ENCODE measurements at regions not wholly inside any gene's neighbourhood (a gene's known extent, or its start where the extent isn't known, plus 50 kb on each side); places are given as distances from the start of the nearest gene placed in this dataset.

DNA sequence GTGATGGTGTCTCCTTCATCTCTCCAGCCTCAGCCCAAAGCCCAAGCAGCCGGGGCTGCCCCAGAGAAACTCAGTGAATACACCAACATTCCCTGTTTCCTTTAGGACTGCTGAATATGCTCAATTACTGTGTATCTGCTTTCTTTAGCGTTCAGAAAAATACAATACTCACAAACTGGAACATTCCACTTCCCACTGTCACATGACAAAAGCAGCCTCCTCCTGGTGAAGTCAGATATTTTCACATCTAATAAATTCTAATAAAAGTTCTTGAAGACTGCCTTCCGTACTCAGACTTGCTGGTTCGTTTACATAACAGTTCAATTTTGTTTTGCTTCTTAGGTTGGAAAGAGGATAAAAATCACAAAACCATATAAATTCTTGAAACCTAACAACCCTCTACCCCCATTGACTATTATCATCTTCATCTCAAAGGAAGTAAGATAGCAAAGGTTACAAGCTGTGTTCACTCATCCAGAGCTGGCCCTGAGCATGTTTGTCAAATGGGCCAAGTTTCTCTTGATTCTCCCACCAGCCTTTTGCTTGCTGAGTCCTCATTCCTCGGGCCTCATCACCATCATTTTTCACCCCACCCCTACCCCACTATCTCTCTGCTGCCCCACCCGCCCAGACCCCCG, 190.8 kb upstream of the HNRNPA3 start:
- no peak for ATAC-seq

DNA sequence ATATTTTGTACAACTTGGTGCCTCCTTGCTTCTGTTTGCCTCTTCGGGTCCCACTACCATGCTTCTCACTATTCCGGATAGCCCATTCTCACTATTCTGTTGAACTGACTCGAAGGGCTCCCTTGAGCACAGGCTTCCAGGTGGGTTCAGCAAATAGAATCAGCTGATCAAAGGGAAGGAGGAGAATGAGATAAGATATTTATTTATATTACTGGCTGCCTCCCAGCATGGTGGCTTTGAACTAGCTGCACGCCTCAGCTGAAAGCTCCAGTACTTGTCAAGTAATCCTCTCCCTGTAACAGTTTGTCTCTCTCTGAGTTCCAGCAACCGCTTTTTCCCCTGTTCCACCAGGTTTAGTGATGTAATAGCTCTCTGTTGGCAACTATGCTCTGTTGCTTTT, 187.8 kb upstream of the HNRNPA3 start:
- TF ChIP-seq ZNF70 (CRISPR knock-in tag; IDR thresholded peaks at IDR 0.05) (no peak), ZFP30 (CRISPR knock-in tag; IDR thresholded peaks at IDR 0.05) (no peak), ESRRG (CRISPR knock-in tag; IDR thresholded peaks at IDR 0.05) (no peak)
- ATAC-seq: no peak

More for the DNA sequence above, 190.8 kb upstream of the HNRNPA3 start:
- TF ChIP-seq, protein P1, sequence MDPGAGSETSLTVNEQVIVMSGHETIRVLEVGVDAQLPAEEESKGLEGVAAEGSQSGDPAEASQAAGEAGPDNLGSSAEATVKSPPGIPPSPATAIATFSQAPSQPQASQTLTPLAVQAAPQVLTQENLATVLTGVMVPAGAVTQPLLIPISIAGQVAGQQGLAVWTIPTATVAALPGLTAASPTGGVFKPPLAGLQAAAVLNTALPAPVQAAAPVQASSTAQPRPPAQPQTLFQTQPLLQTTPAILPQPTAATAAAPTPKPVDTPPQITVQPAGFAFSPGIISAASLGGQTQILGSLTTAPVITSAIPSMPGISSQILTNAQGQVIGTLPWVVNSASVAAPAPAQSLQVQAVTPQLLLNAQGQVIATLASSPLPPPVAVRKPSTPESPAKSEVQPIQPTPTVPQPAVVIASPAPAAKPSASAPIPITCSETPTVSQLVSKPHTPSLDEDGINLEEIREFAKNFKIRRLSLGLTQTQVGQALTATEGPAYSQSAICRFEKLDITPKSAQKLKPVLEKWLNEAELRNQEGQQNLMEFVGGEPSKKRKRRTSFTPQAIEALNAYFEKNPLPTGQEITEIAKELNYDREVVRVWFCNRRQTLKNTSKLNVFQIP (CRISPR knock-in tag; IDR thresholded peaks at IDR 0.05; ENCODE audit: borderline replicate concordance, low read depth): no peak
- TF ChIP-seq ZNF70 (CRISPR knock-in tag; IDR thresholded peaks at IDR 0.05) (no peak), ZNF8 (CRISPR knock-in tag; IDR thresholded peaks at IDR 0.05) (no peak), ZFP30 (CRISPR knock-in tag; IDR thresholded peaks at IDR 0.05) (no peak), CSDC2 (CRISPR knock-in tag; IDR thresholded peaks at IDR 0.05) (no peak)
- TF ChIP-seq, protein P2, sequence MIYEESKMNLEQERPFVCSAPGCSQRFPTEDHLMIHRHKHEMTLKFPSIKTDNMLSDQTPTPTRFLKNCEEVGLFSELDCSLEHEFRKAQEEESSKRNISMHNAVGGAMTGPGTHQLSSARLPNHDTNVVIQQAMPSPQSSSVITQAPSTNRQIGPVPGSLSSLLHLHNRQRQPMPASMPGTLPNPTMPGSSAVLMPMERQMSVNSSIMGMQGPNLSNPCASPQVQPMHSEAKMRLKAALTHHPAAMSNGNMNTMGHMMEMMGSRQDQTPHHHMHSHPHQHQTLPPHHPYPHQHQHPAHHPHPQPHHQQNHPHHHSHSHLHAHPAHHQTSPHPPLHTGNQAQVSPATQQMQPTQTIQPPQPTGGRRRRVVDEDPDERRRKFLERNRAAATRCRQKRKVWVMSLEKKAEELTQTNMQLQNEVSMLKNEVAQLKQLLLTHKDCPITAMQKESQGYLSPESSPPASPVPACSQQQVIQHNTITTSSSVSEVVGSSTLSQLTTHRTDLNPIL (CRISPR knock-in tag; IDR thresholded peaks at IDR 0.05; ENCODE audit: low read depth): no peak

DNA sequence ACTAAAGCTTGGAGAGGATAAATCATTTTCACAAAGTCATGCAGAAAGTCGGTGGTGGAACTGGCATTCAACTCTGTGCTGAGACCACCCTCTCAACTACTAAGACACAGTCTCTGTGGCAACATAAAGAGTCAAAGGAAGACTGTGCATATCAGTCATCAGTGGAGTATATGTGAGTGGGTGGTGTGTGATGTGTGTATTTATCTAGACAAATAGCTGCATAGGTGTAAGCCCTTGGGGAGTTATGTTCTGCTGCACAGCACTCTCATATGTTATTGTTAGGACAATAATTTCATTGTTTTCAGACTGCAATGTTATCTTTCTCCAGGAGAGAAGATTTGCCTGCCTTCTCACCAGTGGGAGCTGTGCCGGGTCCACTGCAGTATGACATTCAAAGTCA, 186.3 kb upstream of the HNRNPA3 start:
- no peak for ATAC-seq
- TF ChIP-seq BACH2 (CRISPR knock-in tag; IDR thresholded peaks at IDR 0.05; ENCODE audit: borderline replicate concordance) (no peak), ESRRG (CRISPR knock-in tag; IDR thresholded peaks at IDR 0.05) (no peak), ARNTL (CRISPR knock-in tag; IDR thresholded peaks at IDR 0.05; ENCODE audit: borderline replicate concordance, low read depth) (no peak), CSDC2 (CRISPR knock-in tag; IDR thresholded peaks at IDR 0.05) (no peak), ZC3H10 (CRISPR knock-in tag; IDR thresholded peaks at IDR 0.05) (no peak), ZNF565 (CRISPR knock-in tag; conservative IDR thresholded peaks at IDR 0.05; ENCODE audit: low read depth) (no peak), ZFP3 (CRISPR knock-in tag; IDR thresholded peaks at IDR 0.05) (no peak), ISL1 (CRISPR knock-in tag; IDR thresholded peaks at IDR 0.05) (no peak), GLIS3 (CRISPR knock-in tag; IDR thresholded peaks at IDR 0.05) (no peak), SNAI2 (CRISPR knock-in tag; IDR thresholded peaks at IDR 0.05) (no peak), ZFP30 (CRISPR knock-in tag; IDR thresholded peaks at IDR 0.05) (no peak), RARB (CRISPR knock-in tag; IDR thresholded peaks at IDR 0.05) (no peak), ZNF70 (CRISPR knock-in tag; IDR thresholded peaks at IDR 0.05) (no peak), PPARA (CRISPR knock-in tag; IDR thresholded peaks at IDR 0.05; ENCODE audit: borderline replicate concordance) (no peak), TCF4 (CRISPR knock-in tag; IDR thresholded peaks at IDR 0.05; ENCODE audit: borderline replicate concordance) (no peak), TOX (CRISPR knock-in tag; IDR thresholded peaks at IDR 0.05; ENCODE audit: borderline replicate concordance) (no peak)
- TF ChIP-seq, protein P2 (CRISPR knock-in tag; IDR thresholded peaks at IDR 0.05; ENCODE audit: low read depth): no peak
- TF ChIP-seq, protein P1 (CRISPR knock-in tag; IDR thresholded peaks at IDR 0.05; ENCODE audit: borderline replicate concordance, low read depth): no peak
- TF ChIP-seq, protein P3, sequence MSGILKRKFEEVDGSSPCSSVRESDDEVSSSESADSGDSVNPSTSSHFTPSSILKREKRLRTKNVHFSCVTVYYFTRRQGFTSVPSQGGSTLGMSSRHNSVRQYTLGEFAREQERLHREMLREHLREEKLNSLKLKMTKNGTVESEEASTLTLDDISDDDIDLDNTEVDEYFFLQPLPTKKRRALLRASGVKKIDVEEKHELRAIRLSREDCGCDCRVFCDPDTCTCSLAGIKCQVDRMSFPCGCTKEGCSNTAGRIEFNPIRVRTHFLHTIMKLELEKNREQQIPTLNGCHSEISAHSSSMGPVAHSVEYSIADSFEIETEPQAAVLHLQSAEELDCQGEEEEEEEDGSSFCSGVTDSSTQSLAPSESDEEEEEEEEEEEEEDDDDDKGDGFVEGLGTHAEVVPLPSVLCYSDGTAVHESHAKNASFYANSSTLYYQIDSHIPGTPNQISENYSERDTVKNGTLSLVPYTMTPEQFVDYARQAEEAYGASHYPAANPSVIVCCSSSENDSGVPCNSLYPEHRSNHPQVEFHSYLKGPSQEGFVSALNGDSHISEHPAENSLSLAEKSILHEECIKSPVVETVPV (CRISPR knock-in tag; IDR thresholded peaks at IDR 0.05): no peak
- TF ChIP-seq, protein P4, sequence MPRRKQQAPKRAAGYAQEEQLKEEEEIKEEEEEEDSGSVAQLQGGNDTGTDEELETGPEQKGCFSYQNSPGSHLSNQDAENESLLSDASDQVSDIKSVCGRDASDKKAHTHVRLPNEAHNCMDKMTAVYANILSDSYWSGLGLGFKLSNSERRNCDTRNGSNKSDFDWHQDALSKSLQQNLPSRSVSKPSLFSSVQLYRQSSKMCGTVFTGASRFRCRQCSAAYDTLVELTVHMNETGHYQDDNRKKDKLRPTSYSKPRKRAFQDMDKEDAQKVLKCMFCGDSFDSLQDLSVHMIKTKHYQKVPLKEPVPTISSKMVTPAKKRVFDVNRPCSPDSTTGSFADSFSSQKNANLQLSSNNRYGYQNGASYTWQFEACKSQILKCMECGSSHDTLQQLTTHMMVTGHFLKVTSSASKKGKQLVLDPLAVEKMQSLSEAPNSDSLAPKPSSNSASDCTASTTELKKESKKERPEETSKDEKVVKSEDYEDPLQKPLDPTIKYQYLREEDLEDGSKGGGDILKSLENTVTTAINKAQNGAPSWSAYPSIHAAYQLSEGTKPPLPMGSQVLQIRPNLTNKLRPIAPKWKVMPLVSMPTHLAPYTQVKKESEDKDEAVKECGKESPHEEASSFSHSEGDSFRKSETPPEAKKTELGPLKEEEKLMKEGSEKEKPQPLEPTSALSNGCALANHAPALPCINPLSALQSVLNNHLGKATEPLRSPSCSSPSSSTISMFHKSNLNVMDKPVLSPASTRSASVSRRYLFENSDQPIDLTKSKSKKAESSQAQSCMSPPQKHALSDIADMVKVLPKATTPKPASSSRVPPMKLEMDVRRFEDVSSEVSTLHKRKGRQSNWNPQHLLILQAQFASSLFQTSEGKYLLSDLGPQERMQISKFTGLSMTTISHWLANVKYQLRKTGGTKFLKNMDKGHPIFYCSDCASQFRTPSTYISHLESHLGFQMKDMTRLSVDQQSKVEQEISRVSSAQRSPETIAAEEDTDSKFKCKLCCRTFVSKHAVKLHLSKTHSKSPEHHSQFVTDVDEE (CRISPR knock-in tag; IDR thresholded peaks at IDR 0.05): no peak
